ENCODE measurements at regions not wholly inside any gene's neighbourhood (a gene's known extent, or its start where the extent isn't known, plus 50 kb on each side); places are given as distances from the start of the nearest gene placed in this dataset.
"Not testable (repeated sequence)": the region's sequence is repeated elsewhere in the genome, so short reads cannot be mapped to it uniquely, and the experiment has no call there.

DNA sequence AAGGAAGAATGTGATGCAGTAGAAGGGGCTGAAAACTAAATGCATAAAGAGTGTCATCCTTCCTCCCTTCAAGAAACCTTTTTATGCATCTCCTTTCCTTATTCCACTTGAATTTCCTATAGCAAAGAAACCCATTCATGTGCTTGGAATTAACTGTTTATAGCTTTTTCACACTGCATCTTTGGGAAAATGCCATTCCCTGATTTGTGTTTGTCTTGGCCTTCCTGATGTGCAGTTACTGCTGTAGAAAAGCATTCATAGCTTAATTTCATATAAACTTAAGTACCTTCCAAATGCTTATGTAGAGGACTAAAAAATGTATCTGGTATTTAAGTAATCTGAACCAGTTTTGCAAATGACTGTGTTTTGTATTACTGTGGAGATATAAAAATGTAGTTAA is 61.8 kb downstream of the SDR9C7 start:
- DNase-seq (ENCODE audit: low read depth), result peak; percentile 60

DNA sequence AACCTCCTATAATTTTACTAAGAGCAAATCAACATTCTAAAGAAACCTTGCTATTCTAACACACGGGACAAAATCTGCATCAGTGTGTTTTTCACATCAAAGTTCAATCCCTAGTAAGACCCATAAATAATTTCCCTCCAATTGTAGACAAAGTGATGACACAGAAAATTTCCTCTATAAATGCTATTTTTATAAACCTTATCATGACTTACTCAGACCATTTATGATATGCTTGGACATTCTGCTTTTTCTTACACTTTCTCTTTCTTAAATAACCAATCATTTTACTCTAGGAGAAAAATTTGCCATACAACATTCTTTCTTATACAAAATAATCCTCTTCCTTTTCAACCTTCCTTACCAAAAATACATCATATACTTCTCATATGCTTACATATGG is 67.0 kb downstream of the SDR9C7 start:
- DNase-seq (ENCODE audit: low read depth), result no peak

- DNase-seq (ENCODE audit: low read depth), result no peak
Observed at GRCh38 chr12:56866493-56866892, 67.7 kb downstream of the SDR9C7 start.

DNA sequence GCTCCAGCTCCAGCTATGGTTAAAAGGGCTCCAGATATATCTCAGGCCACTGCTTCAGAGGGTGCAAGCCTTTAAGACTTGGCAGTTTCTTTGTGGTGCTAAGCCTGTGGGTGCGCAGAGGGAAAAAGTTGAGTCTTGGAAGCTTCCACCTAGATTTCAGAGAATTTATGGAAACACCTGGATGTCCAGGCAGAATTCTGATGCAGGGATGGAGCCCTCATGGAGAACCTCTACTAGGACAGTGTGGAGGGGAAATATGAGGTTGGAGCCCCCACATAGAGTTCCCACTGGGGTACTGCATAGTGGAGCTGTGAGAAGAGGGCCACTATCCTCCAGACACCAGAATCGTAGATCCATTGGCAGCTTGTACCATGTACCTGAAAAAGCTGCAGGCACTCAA is 69.9 kb downstream of the SDR9C7 start:
- no peak for DNase-seq (ENCODE audit: low read depth)

- no peak for DNase-seq (ENCODE audit: low read depth)
Observed at GRCh38 chr12:56863789-56864188, 70.4 kb downstream of the SDR9C7 start.

DNA sequence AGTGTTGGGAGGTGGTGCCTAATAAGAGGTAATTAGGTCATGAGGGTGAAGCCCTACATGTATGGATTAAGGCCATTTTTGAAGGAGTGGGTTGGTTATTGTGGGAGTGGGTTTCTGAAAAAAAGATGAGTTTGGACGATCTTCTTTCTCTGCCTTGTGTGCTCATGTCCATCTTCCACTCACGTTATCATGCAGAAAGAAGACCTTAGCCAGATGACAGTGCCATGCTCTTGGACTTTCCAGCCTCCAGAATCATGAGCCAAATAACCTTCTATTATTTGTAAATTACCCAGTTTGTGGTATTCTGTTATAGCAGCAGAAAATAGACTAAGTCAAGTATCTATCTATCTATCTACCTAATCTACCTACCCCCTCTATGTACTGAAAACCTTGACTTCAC is 71.9 kb downstream of the SDR9C7 start:
- DNase-seq (ENCODE audit: low read depth), result no peak

GRCh38 chr12:56853392-56853978 is 80.7 kb downstream of the SDR9C7 start:
- not testable (repeated sequence) for DNase-seq (ENCODE audit: low read depth)

- DNase-seq (ENCODE audit: low read depth), result no peak
Observed at GRCh38 chr12:56851462-56851861, 82.7 kb downstream of the SDR9C7 start.

DNA sequence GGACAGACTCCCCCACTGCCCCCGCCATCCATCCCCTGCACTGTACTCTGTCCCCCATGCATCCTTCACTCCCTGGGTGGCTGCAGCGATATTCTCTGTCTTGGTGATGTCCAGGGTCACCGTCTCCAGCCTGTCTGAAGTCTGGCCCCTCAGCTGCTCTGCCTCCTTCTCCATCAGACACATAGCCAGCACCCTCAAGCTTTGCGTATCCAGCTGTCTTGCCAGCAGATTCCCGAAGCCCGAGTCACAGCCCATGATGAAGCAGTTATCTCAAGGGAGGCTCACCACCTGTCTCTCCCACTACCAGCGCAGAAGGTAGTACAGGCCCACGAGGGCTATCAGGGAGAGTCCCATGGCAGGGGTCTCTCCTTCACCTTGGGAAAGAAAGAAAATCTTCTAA is 77.8 kb downstream of the HSD17B6 start:
- DNase-seq (ENCODE audit: low read depth), result peak; percentile 66

DNA sequence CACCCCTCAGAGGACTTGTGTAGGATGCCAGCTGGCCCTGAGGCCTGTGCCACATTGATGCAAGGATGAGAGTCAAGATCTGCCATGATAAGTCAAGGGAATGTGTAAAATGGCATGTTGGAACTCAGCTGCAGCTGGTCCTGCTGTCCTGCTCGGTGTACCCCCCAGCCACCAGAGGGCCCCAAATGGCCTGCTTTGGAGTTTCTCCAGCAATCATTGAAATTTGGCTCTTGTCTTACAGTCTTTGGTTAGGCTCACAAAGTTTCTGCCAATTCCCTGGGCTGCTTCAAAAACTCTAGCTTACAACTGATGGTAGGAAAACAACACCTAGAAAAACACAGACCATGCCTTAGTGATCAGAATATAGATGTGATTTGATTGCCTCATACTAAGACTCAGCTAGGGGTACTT is 76.8 kb downstream of the HSD17B6 start:
- DNase-seq (ENCODE audit: low read depth), result peak; percentile 53

DNA sequence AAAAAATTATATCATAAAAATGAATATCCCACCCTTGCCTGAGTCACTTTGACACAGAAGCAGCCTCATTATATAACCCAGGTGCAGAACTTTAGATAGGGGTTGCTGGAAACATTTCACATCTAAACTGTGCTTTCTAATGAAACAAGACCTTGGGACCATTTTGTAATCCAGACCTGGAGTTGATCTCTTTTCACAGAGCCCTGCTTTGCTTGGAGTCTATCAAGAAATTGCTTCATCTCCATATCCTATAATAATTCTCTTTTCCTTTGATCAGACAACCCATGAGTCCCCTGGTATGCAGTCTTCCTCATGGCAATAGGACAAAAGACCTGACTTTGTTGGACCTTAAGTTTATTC is 76.3 kb downstream of the HSD17B6 start:
- no peak for DNase-seq (ENCODE audit: low read depth)

DNA sequence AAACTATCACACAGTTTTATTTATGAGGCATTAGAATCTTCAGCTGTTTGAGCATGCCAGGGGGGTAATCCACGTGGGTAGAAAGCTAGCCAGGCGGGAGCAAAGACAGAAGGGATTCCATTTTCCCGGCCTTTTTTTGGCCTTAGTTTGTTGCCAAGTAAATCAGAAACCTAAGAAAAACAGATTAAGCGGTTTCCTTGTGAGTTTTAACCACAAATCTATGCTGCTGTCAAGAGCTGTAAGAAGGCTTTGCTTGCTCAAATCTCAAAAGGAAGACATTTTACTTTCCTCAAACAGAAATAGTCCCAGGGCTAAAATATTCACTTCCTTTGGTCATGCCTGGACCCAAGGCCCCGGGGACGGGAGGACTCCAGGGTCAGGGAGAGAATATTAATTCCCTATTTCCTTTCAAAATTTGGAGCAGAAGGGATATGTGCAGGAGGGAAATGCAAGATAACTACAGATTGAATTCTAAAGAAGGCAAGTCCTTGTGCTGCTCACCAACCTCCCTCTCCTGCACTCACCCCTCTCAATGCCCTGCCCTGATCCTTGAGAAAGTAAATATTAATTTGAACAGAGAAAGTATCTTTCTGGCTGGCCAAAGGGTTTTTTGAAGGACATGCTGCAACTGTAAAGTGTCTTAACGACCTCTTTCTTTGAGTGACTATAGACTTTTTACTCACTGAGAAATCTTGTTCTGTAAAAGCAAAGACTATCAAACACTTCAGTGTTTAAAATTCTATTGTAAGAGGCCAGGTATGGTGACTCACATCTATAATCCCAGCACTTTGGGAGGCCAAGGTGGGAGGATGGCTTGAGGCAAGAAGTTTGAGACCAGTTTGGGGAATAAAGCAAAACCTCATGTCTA is 75.7 kb downstream of the HSD17B6 start:
- peak; percentile 7 for DNase-seq (ENCODE audit: low read depth)
